Prostate gland (tissue), 2 donors: ENCODE measurements at regions not wholly inside any gene's neighbourhood (a gene's known extent, or its start where the extent isn't known, plus 50 kb on each side); places are given as distances from the start of the nearest gene placed in this dataset.

Source experiments
- POLR2A ChIP-seq: fragments of 450-650 bp; IDR thresholded peaks from one replicate; pipeline ENCODE4 v1.6.1; 2016; ENCODE audit warnings: antibody characterized with exemption, mild to moderate bottlenecking
- TF ChIP-seq, protein P1 (sequence below), 4 experiments: fragments of 200-600 bp in 2 of 4; fragments of 450-650 bp in 2 of 4; sonication (generic) in 2 of 4; IDR thresholded peaks; 1 replicate in 3 of 4; 2 replicates in 1 of 4; pipeline ENCODE4 v1.5.1; 2016 to 2019; ENCODE audit warnings: antibody characterized with exemption in 4 of 4, mild to moderate bottlenecking in 2 of 4, moderate library complexity in 2 of 4

DNA sequence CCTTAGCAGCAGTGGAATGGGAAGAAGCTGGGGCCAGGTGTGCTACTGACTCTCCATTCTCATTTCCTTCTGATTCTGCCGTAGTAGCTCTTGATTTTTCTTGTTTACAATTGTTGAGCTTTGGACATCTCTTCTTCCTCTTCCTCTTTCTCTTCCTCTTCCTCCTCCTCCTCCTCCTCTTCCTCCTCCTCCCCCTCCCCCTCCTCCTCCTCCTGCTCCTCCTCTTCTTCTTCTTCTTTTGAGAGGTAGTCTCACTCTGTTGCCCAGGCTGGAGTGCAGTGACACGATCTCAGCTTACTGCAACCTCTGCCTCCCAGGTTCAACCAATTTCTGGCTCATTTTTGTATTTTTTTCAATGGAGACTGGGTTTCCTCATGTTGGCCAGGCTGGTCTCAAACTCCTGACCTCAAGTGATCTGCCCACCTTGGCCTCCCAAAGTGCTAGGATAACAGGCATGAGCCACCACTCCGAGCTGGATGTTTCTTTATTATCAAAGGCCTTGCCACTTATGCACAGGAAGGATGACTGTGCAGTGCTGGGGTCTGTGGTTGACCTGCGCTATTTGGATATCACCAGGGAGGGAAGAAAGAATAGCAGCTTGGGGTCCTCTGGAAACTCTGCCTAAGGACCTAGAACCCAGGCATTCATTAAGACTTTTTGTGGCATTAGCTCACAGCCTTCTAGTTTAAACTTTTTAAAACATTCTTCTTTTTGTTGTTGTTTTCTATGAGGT is 127.8 kb upstream of the KCNJ16 start:
- TF ChIP-seq, protein P1, sequence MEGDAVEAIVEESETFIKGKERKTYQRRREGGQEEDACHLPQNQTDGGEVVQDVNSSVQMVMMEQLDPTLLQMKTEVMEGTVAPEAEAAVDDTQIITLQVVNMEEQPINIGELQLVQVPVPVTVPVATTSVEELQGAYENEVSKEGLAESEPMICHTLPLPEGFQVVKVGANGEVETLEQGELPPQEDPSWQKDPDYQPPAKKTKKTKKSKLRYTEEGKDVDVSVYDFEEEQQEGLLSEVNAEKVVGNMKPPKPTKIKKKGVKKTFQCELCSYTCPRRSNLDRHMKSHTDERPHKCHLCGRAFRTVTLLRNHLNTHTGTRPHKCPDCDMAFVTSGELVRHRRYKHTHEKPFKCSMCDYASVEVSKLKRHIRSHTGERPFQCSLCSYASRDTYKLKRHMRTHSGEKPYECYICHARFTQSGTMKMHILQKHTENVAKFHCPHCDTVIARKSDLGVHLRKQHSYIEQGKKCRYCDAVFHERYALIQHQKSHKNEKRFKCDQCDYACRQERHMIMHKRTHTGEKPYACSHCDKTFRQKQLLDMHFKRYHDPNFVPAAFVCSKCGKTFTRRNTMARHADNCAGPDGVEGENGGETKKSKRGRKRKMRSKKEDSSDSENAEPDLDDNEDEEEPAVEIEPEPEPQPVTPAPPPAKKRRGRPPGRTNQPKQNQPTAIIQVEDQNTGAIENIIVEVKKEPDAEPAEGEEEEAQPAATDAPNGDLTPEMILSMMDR (IDR thresholded peaks at IDR 0.05): no peak
- TF ChIP-seq POLR2A: no peak
